Parathyroid adenoma (tissue), 2 donors: ENCODE measurements at regions not wholly inside any gene's neighbourhood (a gene's known extent, or its start where the extent isn't known, plus 50 kb on each side); places are given as distances from the start of the nearest gene placed in this dataset.

Source experiments
- H2AFZ ChIP-seq: fragments of 300-600 bp; sonication (generic); one replicate; pipeline ENCODE4 v1.7.0; 2017; ENCODE audit warnings: antibody characterized with exemption, mild to moderate bottlenecking
- H3K27ac ChIP-seq: fragments of 300-600 bp; sonication (generic); one replicate; pipeline ENCODE4 v1.7.0; 2017
- H3K27me3 ChIP-seq: fragments of 300-600 bp; sonication (generic); one replicate; pipeline ENCODE4 v1.7.0; 2017; ENCODE audit warnings: low read length; ENCODE audit not compliant: control insufficient read depth, insufficient read depth
- H3K36me3 ChIP-seq: fragments of 300-600 bp; sonication (generic); one replicate; pipeline ENCODE4 v1.7.0; 2017; ENCODE audit warnings: low read length; ENCODE audit not compliant: control insufficient read depth, insufficient read depth
- H3K4me1 ChIP-seq: fragments of 300-600 bp; sonication (generic); one replicate; pipeline ENCODE4 v1.7.0; 2017; ENCODE audit warnings: control low read depth
- H3K4me2 ChIP-seq: fragments of 300-600 bp; sonication (generic); one replicate; pipeline ENCODE4 v1.7.0; 2017; ENCODE audit warnings: low read length
- H3K4me3 ChIP-seq: fragments of 300-600 bp; sonication (generic); one replicate; pipeline ENCODE4 v1.7.0; 2017; ENCODE audit warnings: low read depth, low read length
- H3K79me2 ChIP-seq: fragments of 300-600 bp; sonication (generic); one replicate; pipeline ENCODE4 v1.7.0; 2017; ENCODE audit warnings: control low read depth
- H3K9ac ChIP-seq: fragments of 300-600 bp; sonication (generic); one replicate; pipeline ENCODE4 v1.7.0; 2017; ENCODE audit warnings: mild to moderate bottlenecking
- H3K9me3 ChIP-seq: fragments of 300-600 bp; sonication (generic); one replicate; pipeline ENCODE4 v1.7.0; 2017; ENCODE audit warnings: low read length; ENCODE audit not compliant: control insufficient read depth
- CTCF ChIP-seq: fragments of 300-600 bp; sonication (generic); IDR thresholded peaks from one replicate; pipeline ENCODE4 v1.7.0; 2017; ENCODE audit warnings: antibody characterized with exemption, mild to moderate bottlenecking
- donor health status: primary hyperparathyroidism.

GRCh38 chr15:96750361-96750760 lies 419.9 kb downstream of the NR2F2 start:
- no peaks in the 10 kb centered on the region for H3K4me1 ChIP-seq
- no peaks in the 10 kb centered on the region for H3K79me2 ChIP-seq
- H3K36me3 ChIP-seq: no peaks in the 10 kb centered on the region
- H3K9me3 ChIP-seq: no peaks in the 10 kb centered on the region
- no peak overlapping the region for H3K9ac ChIP-seq
- no peak overlapping the region for H3K27ac ChIP-seq
- no peak overlapping the region for H2AFZ ChIP-seq
- no peaks in the 10 kb centered on the region for H3K27me3 ChIP-seq
- TF ChIP-seq CTCF: no peak
- no peak overlapping the region for H3K4me3 ChIP-seq
- H3K4me2 ChIP-seq: no peak overlapping the region

GRCh38 chr15:96756146-96756545 lies 425.6 kb downstream of the NR2F2 start:
- H3K79me2 ChIP-seq: no peaks in the 10 kb centered on the region
- no peaks in the 10 kb centered on the region for H3K9me3 ChIP-seq
- no peak overlapping the region for H2AFZ ChIP-seq
- no peaks in the 10 kb centered on the region for H3K36me3 ChIP-seq
- no peak for TF ChIP-seq CTCF
- no peaks in the 10 kb centered on the region for H3K27me3 ChIP-seq
- H3K27ac ChIP-seq: no peak overlapping the region
- H3K4me2 ChIP-seq: no peak overlapping the region
- no peak overlapping the region for H3K4me3 ChIP-seq
- no peak overlapping the region for H3K9ac ChIP-seq
- H3K4me1 ChIP-seq: no peaks in the 10 kb centered on the region

- Histone ChIP-seq H3K9me3 (no peaks in the 10 kb centered on the region), H3K9ac (no peak overlapping the region), H3K4me3 (no peak overlapping the region), H3K36me3 (no peaks in the 10 kb centered on the region), H3K27me3 (no peaks in the 10 kb centered on the region), H2AFZ (no peak overlapping the region), H3K4me2 (no peak overlapping the region), H3K79me2 (no peaks in the 10 kb centered on the region), H3K27ac (no peak overlapping the region), H3K4me1 (no peaks in the 10 kb centered on the region)
- TF ChIP-seq CTCF: no peak
These were observed 426.2 kb downstream of the NR2F2 start for GRCh38 chr15:96756656-96757055.

- no peak overlapping the region for H3K4me2 ChIP-seq
- no peaks in the 10 kb centered on the region for H3K4me1 ChIP-seq
- no peaks in the 10 kb centered on the region for H3K36me3 ChIP-seq
- no peak overlapping the region for H2AFZ ChIP-seq
- H3K9me3 ChIP-seq: no peaks in the 10 kb centered on the region
- no peak overlapping the region for H3K27ac ChIP-seq
- H3K4me3 ChIP-seq: no peak overlapping the region
- no peak for TF ChIP-seq CTCF
- H3K79me2 ChIP-seq: no peaks in the 10 kb centered on the region
- no peak overlapping the region for H3K9ac ChIP-seq
- H3K27me3 ChIP-seq: no peaks in the 10 kb centered on the region
These were observed 432.1 kb downstream of the NR2F2 start for GRCh38 chr15:96762566-96762965.

- TF ChIP-seq CTCF: no peak
These were observed 434.0 kb downstream of the NR2F2 start for GRCh38 chr15:96764501-96764900.

More at GRCh38 chr15:96764501-96764900, 434.0 kb downstream of the NR2F2 start:
- H3K4me2 ChIP-seq: no peak overlapping the region
- no peaks in the 10 kb centered on the region for H3K36me3 ChIP-seq
- H3K27me3 ChIP-seq: no peaks in the 10 kb centered on the region
- H3K9me3 ChIP-seq: no peaks in the 10 kb centered on the region
- H2AFZ ChIP-seq: no peak overlapping the region
- no peaks in the 10 kb centered on the region for H3K4me1 ChIP-seq
- no peak overlapping the region for H3K4me3 ChIP-seq
- no peaks in the 10 kb centered on the region for H3K79me2 ChIP-seq
- no peak overlapping the region for H3K9ac ChIP-seq
- H3K27ac ChIP-seq: no peak overlapping the region
